Endometrial microvascular endothelial cells (primary cell): ENCODE measurements at regions not wholly inside any gene's neighbourhood (a gene's known extent, or its start where the extent isn't known, plus 50 kb on each side); places are given as distances from the start of the nearest gene placed in this dataset.
"Not testable (repeated sequence)": the region's sequence is repeated elsewhere in the genome, so short reads cannot be mapped to it uniquely, and the experiment has no call there.

Experiments
- in situ Hi-C: cut with HindIII; loops from 2 replicates; pipeline ENCODE4 v1.10.0; 2017; ENCODE audit warnings: low sequenced_read_pairs, low pct_unique_long_range_greater_than_20kb; ENCODE audit errors: inconsistent ontology term

DNA sequence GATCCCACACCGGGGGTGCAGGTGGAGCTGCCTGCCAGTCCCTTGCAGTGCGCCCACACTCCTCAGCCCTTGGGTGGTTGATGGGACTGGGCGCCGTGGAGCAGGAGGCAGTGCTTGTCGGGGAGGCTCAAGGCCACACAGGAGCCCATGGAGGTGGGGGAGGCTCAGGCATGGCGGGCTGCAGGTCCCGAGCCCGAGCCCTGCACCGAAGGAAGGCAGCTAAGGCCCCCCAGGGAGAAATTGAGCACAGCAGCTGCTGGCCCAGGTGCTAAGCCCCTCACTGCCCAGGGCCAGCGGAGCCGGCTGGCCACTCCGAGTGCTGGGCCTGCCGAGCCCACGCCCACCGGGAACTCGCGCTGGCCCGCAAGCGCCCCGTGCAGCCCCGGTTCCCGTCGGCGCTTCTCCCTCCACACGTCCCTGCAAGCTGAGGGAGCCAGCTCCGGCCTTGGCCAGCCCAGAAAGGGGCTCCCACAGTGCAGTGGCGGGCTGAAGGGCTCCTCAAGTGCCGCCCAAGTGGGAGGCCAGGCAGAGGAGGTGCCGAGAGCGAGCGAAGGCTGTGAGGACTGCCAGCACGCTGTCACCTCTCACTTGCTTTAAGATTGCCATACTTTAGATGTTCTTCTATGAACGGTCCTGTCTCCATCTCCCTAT lies 337.1 kb downstream of the FAT4 start:
- in situ Hi-C loops = not testable (repeated sequence)

DNA sequence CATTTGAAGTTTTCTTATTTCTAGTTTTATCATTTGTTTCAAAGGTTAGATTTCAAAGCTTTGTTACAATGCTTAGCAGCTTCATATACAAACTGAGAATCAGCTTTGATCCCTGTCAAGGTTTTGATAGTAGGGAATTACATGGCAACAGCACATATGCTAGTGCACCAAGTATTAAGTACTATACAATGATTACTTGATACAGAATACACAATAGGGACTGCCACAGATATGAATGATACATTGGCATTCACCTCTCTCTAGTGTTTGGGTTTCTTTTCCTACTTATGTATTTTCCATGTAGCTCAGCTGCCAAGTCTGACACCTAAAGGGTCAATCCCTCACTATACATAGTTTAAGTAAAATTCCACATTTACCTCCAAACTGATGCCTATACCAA lies 344.0 kb downstream of the FAT4 start:
- in situ Hi-C loops = no loop called here

DNA sequence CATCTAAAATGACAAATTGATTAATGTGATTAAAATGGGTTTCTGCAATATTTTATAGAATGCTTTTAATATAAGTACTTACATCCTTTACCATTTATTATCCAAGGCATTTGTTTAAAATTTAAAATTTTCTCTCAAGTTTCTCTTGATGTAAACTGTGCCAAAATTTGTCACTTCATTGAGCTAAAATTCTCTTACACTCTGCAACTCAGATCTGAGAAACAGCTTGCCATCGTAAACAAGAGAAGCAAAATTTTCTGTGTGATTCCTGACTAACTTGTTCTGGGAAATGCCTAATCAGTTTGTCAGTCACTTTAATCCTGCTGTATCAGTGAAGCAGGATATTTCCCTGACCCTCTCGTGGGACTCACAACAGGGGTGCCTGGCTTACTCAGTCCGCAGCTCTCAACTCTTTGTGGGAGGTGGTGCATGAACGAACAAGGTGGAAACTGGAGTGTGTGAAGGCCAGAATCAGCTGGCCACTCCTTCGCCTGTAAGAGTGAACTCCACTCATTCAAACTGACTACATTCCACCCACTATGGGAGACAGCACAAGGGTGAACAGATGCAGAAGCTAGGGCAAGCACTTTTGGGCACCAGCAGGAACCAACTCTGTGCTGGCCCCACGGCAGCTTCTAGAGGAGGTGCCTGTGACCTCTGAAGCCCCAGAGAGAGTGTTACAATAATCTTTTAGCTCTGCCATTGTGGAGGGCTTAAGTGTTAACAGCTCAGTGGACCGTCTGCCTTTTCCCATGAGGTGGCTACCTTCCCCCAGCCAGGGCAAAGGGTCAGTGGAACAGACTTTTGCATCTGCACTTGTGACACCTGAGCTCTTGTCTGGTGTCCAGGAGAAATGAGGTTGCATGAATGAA lies 349.4 kb downstream of the FAT4 start:
- in situ Hi-C loops = no loop called here

DNA sequence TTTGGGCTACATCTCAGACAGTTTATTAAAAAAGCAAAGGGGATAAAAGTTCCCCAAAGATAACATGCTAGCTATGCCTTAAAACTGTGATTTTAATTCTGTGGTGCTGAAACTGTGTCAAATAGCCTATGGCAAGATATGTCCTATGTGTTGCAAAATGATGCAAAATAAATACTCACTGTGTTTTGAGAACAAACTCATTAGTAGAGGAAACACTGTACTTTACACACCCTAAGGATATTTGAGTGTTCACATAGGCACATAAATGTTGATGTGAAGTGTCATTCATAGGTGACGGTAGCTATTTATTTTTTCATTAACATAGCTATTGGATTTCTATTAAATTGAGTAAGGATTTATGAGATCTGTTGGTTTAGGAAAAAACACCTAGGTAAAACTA lies 351.9 kb downstream of the FAT4 start:
- in situ Hi-C loops = no loop called here

DNA sequence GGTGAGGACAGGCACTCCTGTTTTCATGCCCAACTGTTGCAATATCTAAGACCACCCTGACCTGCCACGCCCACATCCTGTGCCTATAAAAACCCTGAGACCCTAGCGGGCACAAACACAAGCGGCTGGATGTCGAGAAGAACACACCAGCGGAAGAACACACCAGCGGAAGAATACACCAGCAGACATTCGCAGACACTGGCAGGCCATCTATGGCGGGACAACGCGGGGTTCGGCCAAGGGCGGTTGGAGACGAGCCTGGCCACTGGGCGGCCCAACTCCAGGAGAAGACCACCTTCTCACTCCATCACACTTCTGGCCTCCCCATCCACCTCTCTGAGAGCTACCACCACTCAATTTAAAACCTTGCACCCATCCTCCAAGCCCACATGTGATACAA lies 361.4 kb downstream of the FAT4 start:
- in situ Hi-C loops = no loop called here

DNA sequence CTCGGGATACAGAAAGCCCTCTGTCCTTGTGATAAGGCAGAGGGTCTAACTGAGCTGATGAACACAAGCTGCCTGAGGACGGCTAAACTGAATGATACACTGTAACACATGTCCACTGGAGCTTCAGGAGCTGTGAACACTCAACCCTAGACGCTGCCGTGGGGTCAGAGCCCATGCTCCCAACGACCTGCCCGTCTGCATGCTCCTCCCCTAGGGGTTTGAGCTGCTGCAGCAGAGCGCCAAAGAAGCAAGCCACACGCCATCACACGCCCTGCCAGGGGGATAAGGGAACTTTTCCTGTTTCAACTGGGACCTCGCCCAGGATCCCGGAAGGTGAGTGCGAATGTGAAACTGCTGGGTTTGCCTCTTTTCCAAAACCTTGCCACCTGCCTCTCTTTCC lies 361.8 kb downstream of the FAT4 start:
- in situ Hi-C loops = no loop called here

DNA sequence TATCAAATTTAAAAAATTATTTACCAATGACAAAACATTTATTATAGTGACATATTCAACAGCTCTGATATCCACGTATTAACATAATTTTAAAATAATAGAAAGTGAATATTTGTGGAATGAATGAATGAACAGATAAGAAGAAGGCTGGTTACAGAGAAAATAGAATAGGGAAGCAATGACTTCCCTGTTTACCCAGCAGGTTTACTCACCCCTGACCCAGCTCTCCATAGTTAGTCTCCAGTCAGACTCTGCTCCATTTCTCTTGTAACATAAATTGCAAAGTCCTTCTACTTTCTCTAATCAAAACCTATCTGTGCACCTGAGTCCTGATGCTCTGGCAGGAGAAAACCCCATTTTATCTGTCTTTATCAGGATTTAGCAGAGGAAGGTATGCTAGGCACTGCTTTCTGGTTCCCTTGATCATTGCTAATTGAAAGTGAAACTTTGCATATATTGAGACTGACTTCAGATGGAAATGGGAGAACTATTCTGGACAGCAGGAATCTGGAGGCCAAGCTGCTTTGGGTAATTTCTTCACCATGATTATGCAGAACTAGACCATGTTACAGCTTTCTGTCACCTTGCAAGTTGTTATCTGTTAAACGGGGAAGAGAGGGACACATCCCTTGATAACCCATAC lies 363.0 kb downstream of the FAT4 start:
- in situ Hi-C loops = no loop called here

DNA sequence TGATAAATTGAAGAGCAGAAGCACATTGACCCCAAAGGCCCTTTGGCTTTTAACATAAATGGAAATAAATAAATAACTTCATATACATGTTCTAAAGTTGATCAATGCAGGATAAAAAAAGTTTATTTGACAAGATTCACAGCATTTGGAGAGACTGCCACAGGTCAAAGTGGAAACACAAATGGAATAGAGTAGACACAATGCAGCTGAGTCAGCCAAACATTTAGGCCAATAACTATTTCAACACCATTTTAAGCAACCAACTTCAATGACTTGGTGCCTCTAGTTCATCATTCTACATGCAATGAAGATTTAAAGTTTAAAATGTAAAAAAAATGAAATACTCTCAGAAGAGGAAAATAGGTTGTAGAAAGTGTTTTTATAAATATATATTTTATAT lies 365.2 kb downstream of the FAT4 start:
- in situ Hi-C loops = no loop called here

DNA sequence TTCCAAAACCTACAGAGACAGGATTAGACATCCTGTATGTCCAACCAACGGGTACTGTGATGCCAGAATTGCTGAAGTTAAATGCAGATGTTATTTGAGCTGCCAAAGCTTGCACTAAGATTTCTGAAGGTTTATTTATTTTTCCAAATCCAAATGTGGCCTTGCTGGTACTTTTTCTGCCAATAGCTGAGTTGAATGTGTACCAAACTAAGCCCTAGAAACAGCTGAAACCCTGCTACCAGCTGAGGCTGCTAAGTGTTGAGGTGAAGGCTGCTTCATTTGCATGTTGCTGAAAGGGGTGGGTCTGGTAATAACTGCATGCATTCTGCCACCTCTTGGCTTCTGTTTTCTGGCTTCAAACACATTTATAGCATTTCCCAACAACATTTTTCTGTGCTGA lies 366.5 kb downstream of the FAT4 start:
- in situ Hi-C loops = no loop called here

DNA sequence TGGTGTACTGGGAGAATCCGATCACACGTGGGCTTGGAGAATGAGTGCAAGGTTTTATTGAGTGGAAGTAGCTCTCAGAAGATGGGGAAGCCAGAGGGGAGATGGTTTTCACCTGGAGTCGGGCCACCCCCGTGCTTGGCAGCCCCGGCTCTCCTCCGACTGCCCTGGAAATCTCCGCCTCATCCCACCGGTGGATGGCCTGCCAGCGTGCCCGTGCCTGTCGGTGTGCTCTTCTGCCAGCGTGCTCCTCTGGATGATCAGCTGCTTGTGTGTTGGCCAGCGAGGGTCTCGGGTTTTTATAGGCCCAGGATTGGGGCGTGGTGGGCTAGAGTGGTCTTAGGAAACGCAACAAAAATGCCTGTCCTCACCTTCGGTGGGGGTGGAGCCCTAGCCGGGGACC lies 368.0 kb downstream of the FAT4 start:
- in situ Hi-C loops = no loop called here

DNA sequence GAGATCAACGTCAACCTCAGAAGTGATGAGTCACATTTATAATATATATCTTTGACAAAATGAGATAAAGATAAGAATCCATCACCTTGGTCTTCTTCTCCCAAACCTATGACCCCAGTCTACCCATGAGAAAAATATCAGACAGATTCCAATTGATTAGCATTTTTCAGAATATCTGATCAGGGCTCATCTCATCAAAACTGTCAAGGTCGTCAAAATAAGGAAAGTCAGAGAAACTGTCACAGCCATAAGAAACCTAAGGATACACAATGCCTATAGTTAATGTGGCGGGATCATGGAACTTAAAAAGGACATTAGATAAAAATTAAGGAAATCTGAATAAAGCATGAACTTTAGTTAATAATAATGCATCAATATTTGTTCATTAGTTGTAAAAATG lies 374.1 kb downstream of the FAT4 start:
- in situ Hi-C loops = no loop called here

DNA sequence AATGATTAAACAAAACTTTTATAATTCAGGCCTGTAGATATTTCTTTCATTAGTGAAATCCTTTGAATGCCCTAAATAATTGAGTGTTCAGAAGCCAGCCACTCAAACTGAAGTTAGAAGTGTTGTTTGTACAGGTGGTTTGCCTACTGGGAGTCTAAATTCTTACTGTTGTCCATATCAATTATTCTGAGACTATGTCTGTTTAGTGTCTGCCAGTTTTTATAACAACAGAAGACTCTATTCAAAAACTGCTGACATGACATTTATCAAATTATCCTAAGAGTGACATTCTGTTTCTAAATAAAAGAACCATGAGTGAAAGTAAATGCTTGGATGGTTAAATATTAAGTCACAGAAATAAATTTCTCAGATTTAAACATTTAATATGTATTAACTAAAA lies 375.1 kb downstream of the FAT4 start:
- in situ Hi-C loops = no loop called here

DNA sequence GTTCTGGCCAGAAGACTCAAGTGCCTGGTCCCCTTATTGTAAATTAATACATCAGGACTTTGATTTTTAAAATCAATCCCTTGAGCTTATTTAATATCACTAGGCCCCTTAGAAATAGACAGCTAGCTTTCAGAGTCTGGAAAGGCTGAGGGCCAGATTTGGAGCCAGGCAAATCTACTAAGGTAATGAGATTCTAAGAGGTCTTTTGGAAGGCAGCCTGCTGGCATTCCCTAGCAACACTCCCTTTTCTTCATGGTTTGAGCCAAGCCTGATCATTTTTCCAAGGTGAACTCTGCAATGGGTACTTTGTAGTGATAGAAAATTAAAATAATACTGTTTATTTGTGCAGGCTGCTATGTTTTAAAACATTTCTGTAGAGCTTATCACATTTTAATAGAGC lies 378.5 kb downstream of the FAT4 start:
- in situ Hi-C loops = no loop called here

DNA sequence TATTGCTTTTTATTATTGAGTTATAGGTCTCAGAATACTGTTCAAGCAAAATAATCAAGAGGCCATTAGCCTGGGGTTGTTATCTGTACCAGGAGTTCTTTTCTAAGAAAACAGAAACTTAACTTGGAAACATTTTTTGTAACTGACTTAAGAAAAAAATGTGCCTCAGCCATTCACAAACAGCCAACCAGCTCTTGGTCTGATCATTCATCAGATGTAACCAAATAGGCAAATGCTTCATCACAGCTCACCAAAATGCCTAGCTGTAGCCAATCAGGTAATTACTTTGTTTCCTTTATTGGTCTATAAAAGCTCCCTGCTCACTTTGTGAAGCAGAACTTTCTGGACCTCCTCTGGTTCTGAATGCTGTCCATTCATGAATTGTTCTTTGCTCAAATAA lies 387.7 kb downstream of the FAT4 start:
- in situ Hi-C loops = no loop called here

DNA sequence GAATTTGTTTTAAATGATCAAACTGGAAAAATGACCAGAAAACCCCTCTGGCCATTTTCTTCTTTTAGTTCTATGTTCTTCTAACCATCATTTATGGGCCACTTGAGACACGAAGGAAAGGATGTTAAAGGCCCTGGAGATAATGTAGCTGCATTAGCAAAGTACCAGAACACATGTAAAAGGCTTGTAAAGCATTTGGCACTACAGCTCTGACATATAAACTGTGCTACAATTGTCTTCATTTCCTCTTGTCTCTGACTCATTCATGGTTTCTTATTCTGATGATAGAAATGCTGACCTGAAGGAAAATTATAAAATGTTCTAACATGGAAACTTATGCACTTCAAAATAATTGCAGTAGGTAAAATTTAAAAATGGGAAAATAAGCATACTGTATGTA lies 388.7 kb downstream of the FAT4 start:
- in situ Hi-C loops = no loop called here

DNA sequence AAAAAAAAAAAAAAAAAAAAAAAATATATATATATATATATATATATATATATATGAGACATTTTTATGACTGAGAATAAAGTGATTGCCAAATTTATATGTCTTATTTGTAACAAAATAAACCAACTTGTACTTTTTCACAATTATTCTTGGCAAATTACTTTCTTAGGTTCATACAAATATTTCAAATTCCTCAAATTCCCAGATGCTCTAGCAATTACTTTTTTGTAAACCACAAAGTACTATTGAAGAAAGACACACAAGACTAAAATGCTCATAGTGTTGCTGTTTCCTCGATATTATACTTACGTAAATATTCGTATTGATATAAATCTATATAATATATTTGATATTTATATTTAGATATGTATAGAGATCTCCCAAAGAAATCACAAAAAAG lies 390.0 kb downstream of the FAT4 start:
- in situ Hi-C loops = no loop called here

DNA sequence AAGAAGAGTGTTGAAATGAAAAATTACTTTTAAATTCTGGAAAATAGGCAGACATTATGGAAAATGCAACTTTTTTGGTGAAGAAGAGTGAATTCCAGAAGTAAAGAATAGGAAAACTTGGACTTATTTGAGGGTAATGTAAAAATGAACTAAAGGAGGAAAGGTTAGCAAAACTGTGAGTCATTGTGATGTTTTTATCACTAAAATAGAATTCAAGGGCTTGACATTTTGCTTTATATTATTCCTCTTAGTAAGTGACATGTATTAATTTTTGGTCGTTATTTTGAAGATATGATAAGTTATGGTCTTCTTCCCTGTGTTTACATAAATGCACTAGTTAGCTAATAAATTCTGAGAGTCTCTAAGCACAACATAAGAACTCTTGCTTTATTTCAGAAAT lies 390.9 kb downstream of the FAT4 start:
- in situ Hi-C loops = no loop called here

DNA sequence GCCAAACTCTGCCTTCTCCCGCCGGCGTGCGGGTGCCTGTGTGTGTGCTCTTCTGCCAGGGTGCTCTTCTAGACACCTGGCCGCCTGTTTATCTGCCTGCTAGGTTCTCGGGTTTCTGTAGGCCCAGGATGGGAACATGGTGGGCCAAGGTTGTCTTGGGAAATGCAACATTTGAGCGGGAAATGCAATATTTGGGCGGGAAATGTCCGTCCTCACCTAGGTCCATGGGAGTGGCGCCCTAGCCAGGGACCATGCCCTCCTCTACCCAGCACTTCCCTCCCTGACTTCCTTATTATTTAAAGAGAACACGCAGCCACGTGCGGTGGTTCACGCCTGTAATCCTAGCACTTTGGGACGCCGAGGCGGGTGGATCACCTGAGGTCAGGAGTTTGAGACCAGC lies 392.6 kb downstream of the FAT4 start:
- in situ Hi-C loops = no loop called here

DNA sequence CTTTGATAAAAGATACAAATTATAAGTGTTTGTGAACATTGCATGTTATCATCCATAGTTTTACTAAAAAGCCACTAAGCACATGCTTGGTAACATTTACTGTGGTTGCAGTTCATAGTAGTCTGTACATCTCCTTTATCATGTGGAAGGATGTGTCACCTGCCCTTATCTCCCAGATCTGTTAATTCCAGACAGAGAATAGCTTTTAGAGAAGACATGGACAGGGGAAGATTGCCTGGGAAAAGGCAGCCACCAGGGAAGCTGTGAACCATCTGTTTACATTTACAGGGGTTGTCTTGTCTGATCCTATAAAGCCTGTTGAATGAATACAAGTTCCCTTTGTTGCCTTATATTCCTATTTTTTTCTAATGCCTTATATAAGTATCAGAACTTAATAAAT lies 396.0 kb downstream of the FAT4 start:
- in situ Hi-C loops = no loop called here

DNA sequence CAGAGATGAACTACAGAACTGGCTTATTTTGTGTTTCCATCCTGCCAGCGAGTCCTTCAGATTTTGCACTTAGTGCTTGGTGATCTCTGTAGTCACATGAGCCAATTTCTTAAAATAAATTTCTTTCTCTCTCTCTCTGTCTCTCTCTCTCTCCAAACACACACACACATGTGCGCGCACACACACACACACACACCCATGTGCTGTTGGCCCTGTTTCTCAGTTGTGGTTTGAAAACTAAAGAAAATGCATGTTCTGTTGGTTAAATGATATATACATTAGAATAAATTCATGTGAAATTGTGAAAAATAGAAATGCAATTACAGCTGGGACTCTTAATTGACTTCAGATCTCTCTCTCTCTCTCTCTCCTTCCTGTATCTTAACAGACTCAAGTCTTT lies 399.3 kb downstream of the FAT4 start:
- in situ Hi-C loops = no loop called here
